CD14-positive monocyte (primary cell): ENCODE measurements at regions not wholly inside any gene's neighbourhood (a gene's known extent, or its start where the extent isn't known, plus 50 kb on each side); places are given as distances from the start of the nearest gene placed in this dataset.

Experiments
- DNase-seq, 3 donors: peaks; one replicate each; pipeline ENCODE4 v3.0.0-alpha.2; 2011 to 2022
- H2AFZ ChIP-seq: 2 replicates; pipeline ENCODE4 v1.6.0; 2012; ENCODE audit warnings: mild to moderate bottlenecking, low read depth, low read length, inconsistent platforms; ENCODE audit not compliant: insufficient read depth, poor library complexity, severe bottlenecking
- H3K27ac ChIP-seq, 2 donors: 1 replicate in 1 of 2; 2 replicates in 1 of 2; pipeline ENCODE4 v1.5.1; 2012 to 2013; ENCODE audit warnings: low read length in 2 of 2, control low read depth in 1 of 2, inconsistent platforms in 1 of 2, low read depth in 1 of 2, mild to moderate bottlenecking in 1 of 2
- H3K27me3 ChIP-seq, 2 donors: one replicate each; pipeline versions ENCODE4 v1.6.0 to v1.6.1; 2011 to 2013; ENCODE audit warnings: low read length in 2 of 2; ENCODE audit not compliant: control insufficient read depth in 2 of 2, insufficient read depth in 2 of 2
- H3K36me3 ChIP-seq, 2 donors: replicated peaks in 1 of 2; 1 replicate in 1 of 2; 2 replicates in 1 of 2; pipeline versions ENCODE4 v1.5.1 to v1.6.1; 2012 to 2013; ENCODE audit warnings: low read length in 2 of 2, control low read depth in 1 of 2, inconsistent platforms in 1 of 2, mild to moderate bottlenecking in 1 of 2; ENCODE audit not compliant: insufficient read depth in 2 of 2, control insufficient read depth in 1 of 2
- H3K4me1 ChIP-seq, 2 donors: 1 replicate in 1 of 2; 2 replicates in 1 of 2; pipeline versions ENCODE4 v1.5.1 to v1.6.1; 2012 to 2013; ENCODE audit warnings: low read length in 2 of 2, control low read depth in 1 of 2, inconsistent platforms in 1 of 2, mild to moderate bottlenecking in 1 of 2, moderate library complexity in 1 of 2; ENCODE audit not compliant: insufficient read depth in 2 of 2, control insufficient read depth in 1 of 2
- H3K4me2 ChIP-seq: replicated peaks from 2 replicates; pipeline ENCODE3; 2012; ENCODE audit warnings: low read length, moderate library complexity, mild to moderate bottlenecking; ENCODE audit not compliant: poor library complexity, severe bottlenecking; ENCODE audit errors: extremely low read depth
- H3K4me3 ChIP-seq, 3 experiments: fragments of 200-600 bp in 1 of 3; sonication (generic) in 1 of 3; replicated peaks in 1 of 3; 1 replicate in 2 of 3; 2 replicates in 1 of 3; pipeline ENCODE4 v1.5.1; 2011 to 2013; ENCODE audit warnings: low read length in 3 of 3, mild to moderate bottlenecking in 3 of 3, control low read depth in 2 of 3, low read depth in 2 of 3, inconsistent platforms in 1 of 3, moderate library complexity in 1 of 3
- H3K79me2 ChIP-seq: 2 replicates; pipeline ENCODE4 v1.6.0; 2012; ENCODE audit warnings: mild to moderate bottlenecking, control low read depth, inconsistent platforms, low read length, moderate library complexity; ENCODE audit not compliant: insufficient read depth
- H3K9ac ChIP-seq: 2 replicates; pipeline ENCODE4 v1.6.0; 2017; ENCODE audit warnings: low read length, mild to moderate bottlenecking; ENCODE audit not compliant: insufficient read depth, poor library complexity, severe bottlenecking
- H3K9me3 ChIP-seq, 2 donors: replicated peaks in 1 of 2; 1 replicate in 1 of 2; 2 replicates in 1 of 2; pipeline versions ENCODE4 v1.5.1 to v1.6.1; 2012 to 2013; ENCODE audit warnings: low read length in 2 of 2, control low read depth in 1 of 2; ENCODE audit not compliant: control insufficient read depth in 1 of 2, insufficient read depth in 1 of 2
- H4K20me1 ChIP-seq: 2 replicates; pipeline ENCODE4 v1.6.0; 2012; ENCODE audit warnings: mild to moderate bottlenecking, low read length, control low read depth, moderate library complexity; ENCODE audit not compliant: insufficient read depth
- H3K27ac Mint-ChIP-seq, 7 donors: one replicate each; pipeline ENCODE4 v1.8.0; 2020; ENCODE audit warnings: mild to moderate bottlenecking in 7 of 7, mixed read lengths in 7 of 7, moderate library complexity in 6 of 7, inconsistent platforms in 2 of 7
- H3K27me3 Mint-ChIP-seq, 3 donors: one replicate each; pipeline ENCODE4 v1.8.0; 2021 to 2022; ENCODE audit warnings: low read depth in 3 of 3, mild to moderate bottlenecking in 3 of 3, mixed read lengths in 3 of 3, moderate library complexity in 3 of 3, inconsistent platforms in 1 of 3
- H3K36me3 Mint-ChIP-seq, 2 donors: one replicate each; pipeline ENCODE4 v1.8.0; 2020; ENCODE audit warnings: mixed read lengths in 2 of 2, inconsistent platforms in 1 of 2, mild to moderate bottlenecking in 1 of 2
- H3K4me1 Mint-ChIP-seq: one replicate; pipeline ENCODE4 v1.8.0; 2020; ENCODE audit warnings: mild to moderate bottlenecking, mixed read lengths
- H3K4me3 Mint-ChIP-seq, 2 donors: one replicate each; pipeline ENCODE4 v1.8.0; 2020; ENCODE audit warnings: mild to moderate bottlenecking in 2 of 2, mixed read lengths in 2 of 2, moderate library complexity in 1 of 2
- H3K9me3 Mint-ChIP-seq, 7 donors: one replicate each; pipeline ENCODE4 v1.8.0; 2020 to 2022; ENCODE audit warnings: mixed read lengths in 7 of 7, mild to moderate bottlenecking in 6 of 7, moderate library complexity in 6 of 7, inconsistent platforms in 2 of 7
- WGBS: methylation state at CpG from one replicate; pipeline ENCODE4 v1.1.5; 2013; ENCODE audit warnings: missing lambda C conversion rate; ENCODE audit not compliant: insufficient coverage; 5-methylcytosine and 5-hydroxymethylcytosine counted together
- intact Hi-C, 2 donors: fragments of 100-400 bp; cut with micrococcal nuclease; formaldehyde crosslinking; loops; one replicate each; pipeline versions ENCODE4 v1.15.0 to v1.15.1; 2023
- TF ChIP-seq, protein P1 (sequence below): fragments of 200-600 bp; IDR thresholded peaks from one replicate; pipeline ENCODE4 v1.8.0; 2022; ENCODE audit warnings: antibody characterized with exemption, mild to moderate bottlenecking

DNA sequence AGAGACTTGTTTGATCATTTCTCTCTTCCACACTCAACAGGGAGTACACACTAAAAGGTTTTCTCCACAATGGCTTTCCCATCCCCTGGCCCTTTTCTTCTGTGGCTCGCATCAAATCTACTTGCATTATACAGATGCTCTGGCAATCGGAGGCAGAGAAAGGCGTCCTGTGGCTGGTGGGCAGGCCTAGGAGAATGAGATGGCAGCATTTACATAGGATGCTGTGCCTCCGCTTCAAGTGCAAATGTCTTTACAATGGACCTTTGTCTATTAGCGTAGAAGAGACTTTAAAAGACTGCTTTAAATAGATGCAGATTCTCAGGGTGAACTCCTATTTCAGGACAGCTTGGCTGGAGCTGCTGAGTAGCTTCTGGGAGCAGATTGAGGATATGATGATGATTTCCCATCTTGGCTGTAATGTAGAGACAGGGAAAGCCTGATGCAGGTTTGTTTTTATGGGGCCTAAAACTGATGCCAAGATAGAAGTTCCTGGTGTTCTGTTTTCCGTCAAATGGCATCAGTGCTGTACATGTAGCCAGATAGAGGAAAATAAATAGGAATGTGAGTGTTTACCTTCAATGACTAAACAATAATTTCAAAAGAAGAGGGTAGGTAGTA is 423.4 kb downstream of the RND3 start:
- Mint-ChIP-seq H3K9me3 (peaks cover 0 to 14% (median 3%) of the 10 kb centered on the region in 7 donors), H3K36me3 (no peaks in the 10 kb centered on the region), H3K4me1 (no peaks in the 10 kb centered on the region), H3K27me3 (no peaks in the 10 kb centered on the region), H3K27ac (no peak overlapping the region), H3K4me3 (no peak overlapping the region)
- intact Hi-C loops: no loop called here
- Histone ChIP-seq H3K9ac (no peak overlapping the region), H3K4me1 (no peaks in the 10 kb centered on the region), H2AFZ (no peak overlapping the region), H3K79me2 (no peaks in the 10 kb centered on the region), H4K20me1 (no peaks in the 10 kb centered on the region), H3K27ac (no peak overlapping the region), H3K4me2 (no peak overlapping the region), H3K4me3 (no peak overlapping the region), H3K36me3 (no peaks in the 10 kb centered on the region), H3K27me3 (no peaks in the 10 kb centered on the region), H3K9me3 (peaks cover 0 to 4% of the 10 kb centered on the region in 2 donors)
- 96% methylated on average over 4 of the region's 6 CpGs for WGBS
- no peak for DNase-seq
- TF ChIP-seq, protein P1, sequence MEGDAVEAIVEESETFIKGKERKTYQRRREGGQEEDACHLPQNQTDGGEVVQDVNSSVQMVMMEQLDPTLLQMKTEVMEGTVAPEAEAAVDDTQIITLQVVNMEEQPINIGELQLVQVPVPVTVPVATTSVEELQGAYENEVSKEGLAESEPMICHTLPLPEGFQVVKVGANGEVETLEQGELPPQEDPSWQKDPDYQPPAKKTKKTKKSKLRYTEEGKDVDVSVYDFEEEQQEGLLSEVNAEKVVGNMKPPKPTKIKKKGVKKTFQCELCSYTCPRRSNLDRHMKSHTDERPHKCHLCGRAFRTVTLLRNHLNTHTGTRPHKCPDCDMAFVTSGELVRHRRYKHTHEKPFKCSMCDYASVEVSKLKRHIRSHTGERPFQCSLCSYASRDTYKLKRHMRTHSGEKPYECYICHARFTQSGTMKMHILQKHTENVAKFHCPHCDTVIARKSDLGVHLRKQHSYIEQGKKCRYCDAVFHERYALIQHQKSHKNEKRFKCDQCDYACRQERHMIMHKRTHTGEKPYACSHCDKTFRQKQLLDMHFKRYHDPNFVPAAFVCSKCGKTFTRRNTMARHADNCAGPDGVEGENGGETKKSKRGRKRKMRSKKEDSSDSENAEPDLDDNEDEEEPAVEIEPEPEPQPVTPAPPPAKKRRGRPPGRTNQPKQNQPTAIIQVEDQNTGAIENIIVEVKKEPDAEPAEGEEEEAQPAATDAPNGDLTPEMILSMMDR: no peak

DNA sequence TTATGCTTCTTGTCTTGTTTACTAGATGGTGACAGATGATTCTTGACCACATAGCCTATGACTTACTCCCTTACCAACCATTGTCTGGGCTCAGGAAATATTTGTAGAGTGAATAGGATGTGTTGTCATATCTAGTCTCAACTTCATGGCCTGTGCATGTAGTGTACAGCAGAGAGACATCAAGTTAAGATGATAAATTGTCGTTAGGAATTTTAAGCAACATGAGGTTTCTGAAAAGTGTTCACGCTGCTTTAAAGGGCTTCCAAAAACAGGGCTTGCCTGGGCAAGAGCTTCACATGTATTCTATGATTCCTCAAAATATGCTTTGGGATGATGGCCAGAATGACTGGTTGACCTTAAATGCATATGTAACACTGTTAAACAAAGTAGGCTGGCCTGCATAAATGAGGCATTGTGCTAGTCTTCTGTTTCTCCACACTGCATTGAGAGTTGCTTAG is 424.0 kb downstream of the RND3 start:
- no peaks in the 10 kb centered on the region for H3K27me3 Mint-ChIP-seq
- H3K4me1 Mint-ChIP-seq: no peaks in the 10 kb centered on the region
- no peak overlapping the region for H3K4me3 Mint-ChIP-seq
- H3K9ac ChIP-seq: no peak overlapping the region
- peaks cover 0 to 14% (median 3%) of the 10 kb centered on the region in 7 donors for H3K9me3 Mint-ChIP-seq
- intact Hi-C loops: no loop called here
- H3K36me3 ChIP-seq: no peaks in the 10 kb centered on the region
- no peaks in the 10 kb centered on the region for H3K4me1 ChIP-seq
- no peaks in the 10 kb centered on the region for H3K79me2 ChIP-seq
- no peaks in the 10 kb centered on the region for H3K27me3 ChIP-seq
- TF ChIP-seq, protein P1: no peak
- H3K4me2 ChIP-seq: no peak overlapping the region
- 88% methylated on average over 2 of the region's 2 CpGs for WGBS
- no peak overlapping the region for H2AFZ ChIP-seq
- no peak overlapping the region for H3K27ac Mint-ChIP-seq
- H4K20me1 ChIP-seq: no peaks in the 10 kb centered on the region
- H3K4me3 ChIP-seq: no peak overlapping the region
- H3K9me3 ChIP-seq: peaks cover 0 to 5% of the 10 kb centered on the region in 2 donors
- DNase-seq: no peak
- no peaks in the 10 kb centered on the region for H3K36me3 Mint-ChIP-seq
- no peak overlapping the region for H3K27ac ChIP-seq
